HL-60 (cell line): ENCODE measurements at regions not wholly inside any gene's neighbourhood (a gene's known extent, or its start where the extent isn't known, plus 50 kb on each side); places are given as distances from the start of the nearest gene placed in this dataset.

Experiments
- GABPA ChIP-seq: IDR thresholded peaks from 2 replicates; pipeline ENCODE4 v1.6.1; 2012; ENCODE audit warnings: low read depth
- POLR2AphosphoS5 ChIP-seq: IDR thresholded peaks from 2 replicates; pipeline ENCODE4 v1.6.1; 2012; ENCODE audit warnings: low read depth
- TF ChIP-seq, protein P1 (sequence below): IDR thresholded peaks from one replicate; pipeline ENCODE4 v1.5.1; 2011; ENCODE audit warnings: low read length, control low read depth, inconsistent platforms; ENCODE audit not compliant: insufficient read depth

DNA sequence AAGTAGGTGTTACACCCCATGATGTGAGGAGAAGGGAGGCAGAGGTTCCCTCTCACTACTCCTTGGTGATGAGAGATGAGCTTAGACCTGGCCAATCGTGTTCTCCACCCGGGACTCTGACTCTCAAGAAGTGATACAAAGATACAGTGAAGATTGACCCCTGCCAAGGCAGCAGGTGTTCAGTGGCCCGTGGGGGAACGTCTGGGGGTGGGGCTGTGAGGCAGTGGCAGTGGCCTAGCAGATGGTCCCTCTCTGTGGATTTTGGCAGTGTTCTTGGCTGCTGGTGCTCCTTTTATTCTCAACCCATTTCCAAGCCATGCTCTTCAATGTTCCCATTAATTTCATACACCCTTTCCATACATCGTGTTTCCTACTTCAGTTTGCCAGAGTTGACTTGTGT is 120.4 kb upstream of the NEDD4L start:
- TF ChIP-seq, protein P1, sequence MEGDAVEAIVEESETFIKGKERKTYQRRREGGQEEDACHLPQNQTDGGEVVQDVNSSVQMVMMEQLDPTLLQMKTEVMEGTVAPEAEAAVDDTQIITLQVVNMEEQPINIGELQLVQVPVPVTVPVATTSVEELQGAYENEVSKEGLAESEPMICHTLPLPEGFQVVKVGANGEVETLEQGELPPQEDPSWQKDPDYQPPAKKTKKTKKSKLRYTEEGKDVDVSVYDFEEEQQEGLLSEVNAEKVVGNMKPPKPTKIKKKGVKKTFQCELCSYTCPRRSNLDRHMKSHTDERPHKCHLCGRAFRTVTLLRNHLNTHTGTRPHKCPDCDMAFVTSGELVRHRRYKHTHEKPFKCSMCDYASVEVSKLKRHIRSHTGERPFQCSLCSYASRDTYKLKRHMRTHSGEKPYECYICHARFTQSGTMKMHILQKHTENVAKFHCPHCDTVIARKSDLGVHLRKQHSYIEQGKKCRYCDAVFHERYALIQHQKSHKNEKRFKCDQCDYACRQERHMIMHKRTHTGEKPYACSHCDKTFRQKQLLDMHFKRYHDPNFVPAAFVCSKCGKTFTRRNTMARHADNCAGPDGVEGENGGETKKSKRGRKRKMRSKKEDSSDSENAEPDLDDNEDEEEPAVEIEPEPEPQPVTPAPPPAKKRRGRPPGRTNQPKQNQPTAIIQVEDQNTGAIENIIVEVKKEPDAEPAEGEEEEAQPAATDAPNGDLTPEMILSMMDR: no peak
- TF ChIP-seq POLR2AphosphoS5: no peak
- no peak for TF ChIP-seq GABPA
